ENCODE measurements at regions not wholly inside any gene's neighbourhood (a gene's known extent, or its start where the extent isn't known, plus 50 kb on each side); places are given as distances from the start of the nearest gene placed in this dataset.

- no peak overlapping the region for H3K27ac ChIP-seq (ENCODE audit: low read depth, low read length)
- H3K36me3 ChIP-seq (ENCODE audit: control insufficient read depth in 3 of 3, insufficient read depth in 3 of 3, low read length in 3 of 3) = no peaks in the 10 kb centered on the region
- no peak overlapping the region for H3K4me3 ChIP-seq (ENCODE audit: low read length in 3 of 3)
- no peaks in the 10 kb centered on the region for H3K9me3 ChIP-seq (ENCODE audit: control insufficient read depth in 3 of 3, low read length in 3 of 3)
- peaks cover 3 to 18% (median 5%) of the 10 kb centered on the region in 3 donors for H3K4me1 ChIP-seq (ENCODE audit: control insufficient read depth in 3 of 3, insufficient read depth in 3 of 3, low read length in 3 of 3)
- no peaks in the 10 kb centered on the region for H3K27me3 ChIP-seq (ENCODE audit: control insufficient read depth in 3 of 3, insufficient read depth in 3 of 3, low read length in 3 of 3)
- H3K9ac ChIP-seq (ENCODE audit: low read depth in 1 of 3, low read length in 3 of 3) = no peak overlapping the region
These were observed 271.4 kb downstream of the DLEU7 start for GRCh38 chr13:50572129-50572528.

- no peaks in the 10 kb centered on the region for H3K27me3 ChIP-seq (ENCODE audit: control insufficient read depth in 3 of 3, insufficient read depth in 3 of 3, low read length in 3 of 3)
- H3K4me1 ChIP-seq (ENCODE audit: control insufficient read depth in 3 of 3, insufficient read depth in 3 of 3, low read length in 3 of 3) = peaks cover 3 to 18% (median 5%) of the 10 kb centered on the region in 3 donors
- no peak overlapping the region for H3K4me3 ChIP-seq (ENCODE audit: low read length in 3 of 3)
- no peaks in the 10 kb centered on the region for H3K9me3 ChIP-seq (ENCODE audit: control insufficient read depth in 3 of 3, low read length in 3 of 3)
- no peak overlapping the region for H3K9ac ChIP-seq (ENCODE audit: low read depth in 1 of 3, low read length in 3 of 3)
- H3K36me3 ChIP-seq (ENCODE audit: control insufficient read depth in 3 of 3, insufficient read depth in 3 of 3, low read length in 3 of 3) = no peaks in the 10 kb centered on the region
- no peak overlapping the region for H3K27ac ChIP-seq (ENCODE audit: low read depth, low read length)
These were observed 270.4 kb downstream of the DLEU7 start for GRCh38 chr13:50573066-50573465.

GRCh38 chr13:50574731-50575130, 268.8 kb downstream of the DLEU7 start:
- Histone ChIP-seq H3K9me3 (ENCODE audit: control insufficient read depth in 3 of 3, low read length in 3 of 3) (no peaks in the 10 kb centered on the region), H3K27ac (ENCODE audit: low read depth, low read length) (no peak overlapping the region), H3K9ac (ENCODE audit: low read depth in 1 of 3, low read length in 3 of 3) (no peak overlapping the region), H3K36me3 (ENCODE audit: control insufficient read depth in 3 of 3, insufficient read depth in 3 of 3, low read length in 3 of 3) (no peaks in the 10 kb centered on the region), H3K4me3 (ENCODE audit: low read length in 3 of 3) (no peak overlapping the region), H3K4me1 (ENCODE audit: control insufficient read depth in 3 of 3, insufficient read depth in 3 of 3, low read length in 3 of 3) (peaks cover 3 to 18% (median 5%) of the 10 kb centered on the region in 3 donors), H3K27me3 (ENCODE audit: control insufficient read depth in 3 of 3, insufficient read depth in 3 of 3, low read length in 3 of 3) (no peaks in the 10 kb centered on the region)

GRCh38 chr13:50575138-50575537, 268.4 kb downstream of the DLEU7 start:
- Histone ChIP-seq H3K9ac (ENCODE audit: low read depth in 1 of 3, low read length in 3 of 3) (no peak overlapping the region), H3K27me3 (ENCODE audit: control insufficient read depth in 3 of 3, insufficient read depth in 3 of 3, low read length in 3 of 3) (no peaks in the 10 kb centered on the region), H3K36me3 (ENCODE audit: control insufficient read depth in 3 of 3, insufficient read depth in 3 of 3, low read length in 3 of 3) (no peaks in the 10 kb centered on the region), H3K27ac (ENCODE audit: low read depth, low read length) (no peak overlapping the region), H3K9me3 (ENCODE audit: control insufficient read depth in 3 of 3, low read length in 3 of 3) (no peaks in the 10 kb centered on the region), H3K4me1 (ENCODE audit: control insufficient read depth in 3 of 3, insufficient read depth in 3 of 3, low read length in 3 of 3) (peaks cover 3 to 18% (median 5%) of the 10 kb centered on the region in 3 donors), H3K4me3 (ENCODE audit: low read length in 3 of 3) (no peak overlapping the region)

GRCh38 chr13:50576156-50576555, 267.3 kb downstream of the DLEU7 start:
- no peaks in the 10 kb centered on the region for H3K9me3 ChIP-seq (ENCODE audit: control insufficient read depth in 3 of 3, low read length in 3 of 3)
- peak overlapping the region in 1 of 3 donors; percentile 10 for H3K4me3 ChIP-seq (ENCODE audit: low read length in 3 of 3)
- no peak overlapping the region for H3K9ac ChIP-seq (ENCODE audit: low read depth in 1 of 3, low read length in 3 of 3)
- no peak overlapping the region for H3K27ac ChIP-seq (ENCODE audit: low read depth, low read length)
- no peaks in the 10 kb centered on the region for H3K27me3 ChIP-seq (ENCODE audit: control insufficient read depth in 3 of 3, insufficient read depth in 3 of 3, low read length in 3 of 3)
- no peaks in the 10 kb centered on the region for H3K36me3 ChIP-seq (ENCODE audit: control insufficient read depth in 3 of 3, insufficient read depth in 3 of 3, low read length in 3 of 3)
- peaks cover 3 to 18% (median 5%) of the 10 kb centered on the region in 3 donors for H3K4me1 ChIP-seq (ENCODE audit: control insufficient read depth in 3 of 3, insufficient read depth in 3 of 3, low read length in 3 of 3)

GRCh38 chr13:50577806-50578205, 265.7 kb downstream of the DLEU7 start:
- no peak overlapping the region for H3K4me3 ChIP-seq (ENCODE audit: low read length in 3 of 3)
- no peaks in the 10 kb centered on the region for H3K36me3 ChIP-seq (ENCODE audit: control insufficient read depth in 3 of 3, insufficient read depth in 3 of 3, low read length in 3 of 3)
- no peaks in the 10 kb centered on the region for H3K27me3 ChIP-seq (ENCODE audit: control insufficient read depth in 3 of 3, insufficient read depth in 3 of 3, low read length in 3 of 3)
- H3K9ac ChIP-seq (ENCODE audit: low read depth in 1 of 3, low read length in 3 of 3) = no peak overlapping the region
- H3K4me1 ChIP-seq (ENCODE audit: control insufficient read depth in 3 of 3, insufficient read depth in 3 of 3, low read length in 3 of 3) = peaks cover 0 to 18% (median 5%) of the 10 kb centered on the region in 3 donors
- no peaks in the 10 kb centered on the region for H3K9me3 ChIP-seq (ENCODE audit: control insufficient read depth in 3 of 3, low read length in 3 of 3)
- H3K27ac ChIP-seq (ENCODE audit: low read depth, low read length) = no peak overlapping the region

GRCh38 chr13:50580684-50581305, 262.7 kb downstream of the DLEU7 start:
- no peaks in the 10 kb centered on the region for H3K27me3 ChIP-seq (ENCODE audit: control insufficient read depth in 3 of 3, insufficient read depth in 3 of 3, low read length in 3 of 3)
- H3K4me1 ChIP-seq (ENCODE audit: control insufficient read depth in 3 of 3, insufficient read depth in 3 of 3, low read length in 3 of 3) = peaks cover under 1 to 9% (median 2%) of the 10 kb centered on the region in 3 donors
- H3K9ac ChIP-seq (ENCODE audit: low read depth in 1 of 3, low read length in 3 of 3) = no peak overlapping the region
- H3K36me3 ChIP-seq (ENCODE audit: control insufficient read depth in 3 of 3, insufficient read depth in 3 of 3, low read length in 3 of 3) = no peaks in the 10 kb centered on the region
- H3K4me3 ChIP-seq (ENCODE audit: low read length in 3 of 3) = no peak overlapping the region
- H3K9me3 ChIP-seq (ENCODE audit: control insufficient read depth in 3 of 3, low read length in 3 of 3) = no peaks in the 10 kb centered on the region
- H3K27ac ChIP-seq (ENCODE audit: low read depth, low read length) = no peak overlapping the region

GRCh38 chr13:50581586-50582196, 261.8 kb downstream of the DLEU7 start:
- no peak overlapping the region for H3K9ac ChIP-seq (ENCODE audit: low read depth in 1 of 3, low read length in 3 of 3)
- H3K36me3 ChIP-seq (ENCODE audit: control insufficient read depth in 3 of 3, insufficient read depth in 3 of 3, low read length in 3 of 3) = no peaks in the 10 kb centered on the region
- no peak overlapping the region for H3K27ac ChIP-seq (ENCODE audit: low read depth, low read length)
- no peaks in the 10 kb centered on the region for H3K9me3 ChIP-seq (ENCODE audit: control insufficient read depth in 3 of 3, low read length in 3 of 3)
- H3K27me3 ChIP-seq (ENCODE audit: control insufficient read depth in 3 of 3, insufficient read depth in 3 of 3, low read length in 3 of 3) = no peaks in the 10 kb centered on the region
- no peak overlapping the region for H3K4me3 ChIP-seq (ENCODE audit: low read length in 3 of 3)
- peaks cover 0 to 3% (median under 1%) of the 10 kb centered on the region in 3 donors for H3K4me1 ChIP-seq (ENCODE audit: control insufficient read depth in 3 of 3, insufficient read depth in 3 of 3, low read length in 3 of 3)

- Histone ChIP-seq H3K36me3 (ENCODE audit: control insufficient read depth in 3 of 3, insufficient read depth in 3 of 3, low read length in 3 of 3) (no peaks in the 10 kb centered on the region), H3K27me3 (ENCODE audit: control insufficient read depth in 3 of 3, insufficient read depth in 3 of 3, low read length in 3 of 3) (no peaks in the 10 kb centered on the region), H3K9me3 (ENCODE audit: control insufficient read depth in 3 of 3, low read length in 3 of 3) (no peaks in the 10 kb centered on the region), H3K27ac (ENCODE audit: low read depth, low read length) (no peak overlapping the region), H3K9ac (ENCODE audit: low read depth in 1 of 3, low read length in 3 of 3) (no peak overlapping the region), H3K4me3 (ENCODE audit: low read length in 3 of 3) (no peak overlapping the region), H3K4me1 (ENCODE audit: control insufficient read depth in 3 of 3, insufficient read depth in 3 of 3, low read length in 3 of 3) (peaks cover 0 to 3% (median 3%) of the 10 kb centered on the region in 3 donors)
These were observed 258.5 kb downstream of the DLEU7 start for GRCh38 chr13:50584856-50585580.
